SK-N-SH treated with all-trans-retinoic acid at 6 μM for 48 hours (cell line): ENCODE measurements at regions not wholly inside any gene's neighbourhood (a gene's known extent, or its start where the extent isn't known, plus 50 kb on each side); places are given as distances from the start of the nearest gene placed in this dataset.

Experiments
- ATAC-seq: fragments of 200-7000 bp; cut with Tn5 transposase; 3 replicates; pipeline ENCODE4 v1.9.1; 2020; ENCODE audit warnings: mild to moderate bottlenecking, moderate library complexity
- ARNTL ChIP-seq: fragments of 450-650 bp; formaldehyde crosslinking; IDR thresholded peaks from 2 replicates; pipeline ENCODE4 v1.5.0; 2020; ENCODE audit warnings: low read depth, mild to moderate bottlenecking, moderate library complexity, borderline replicate concordance
- BACH2 ChIP-seq: fragments of 250-450 bp; sonication (Bioruptor Pico); IDR thresholded peaks from 2 replicates; pipeline ENCODE4 v1.9.0; 2021; ENCODE audit warnings: mild to moderate bottlenecking, borderline replicate concordance
- CREB5 ChIP-seq: fragments of 250-450 bp; sonication (Bioruptor Pico); IDR thresholded peaks from 2 replicates; pipeline ENCODE4 v1.5.1; 2020; ENCODE audit warnings: low read depth, mild to moderate bottlenecking, moderate library complexity
- CSRNP3 ChIP-seq: fragments of 250-450 bp; sonication (Bioruptor Pico); IDR thresholded peaks from 2 replicates; pipeline ENCODE4 v1.5.1; 2021; ENCODE audit warnings: mild to moderate bottlenecking, moderate library complexity
- ESRRG ChIP-seq: fragments of 250-450 bp; sonication (Bioruptor Pico); IDR thresholded peaks from 2 replicates; pipeline ENCODE4 v1.6.1; 2021; ENCODE audit warnings: mild to moderate bottlenecking
- GLIS3 ChIP-seq: fragments of 250-450 bp; sonication (Bioruptor Pico); IDR thresholded peaks from 2 replicates; pipeline ENCODE4 v1.5.0; 2020; ENCODE audit warnings: mild to moderate bottlenecking, moderate library complexity
- OSR1 ChIP-seq: fragments of 250-450 bp; sonication (Bioruptor Pico); IDR thresholded peaks from 2 replicates; pipeline ENCODE4 v1.8.0; 2022; ENCODE audit warnings: moderate library complexity, mild to moderate bottlenecking, inconsistent platforms
- PPARA ChIP-seq: fragments of 250-450 bp; sonication (Bioruptor Pico); IDR thresholded peaks from 2 replicates; pipeline ENCODE4 v1.5.0; 2020; ENCODE audit warnings: mild to moderate bottlenecking, borderline replicate concordance
- RARB ChIP-seq: fragments of 250-450 bp; sonication (Bioruptor Pico); IDR thresholded peaks from 2 replicates; pipeline ENCODE4 v1.8.0; 2021; ENCODE audit warnings: mild to moderate bottlenecking, moderate library complexity
- SNAI2 ChIP-seq: fragments of 250-450 bp; sonication (Bioruptor Pico); IDR thresholded peaks from 2 replicates; pipeline ENCODE4 v1.5.0; 2020; ENCODE audit warnings: mild to moderate bottlenecking, moderate library complexity
- TCF4 ChIP-seq: fragments of 250-450 bp; sonication (Bioruptor Pico); IDR thresholded peaks from 2 replicates; pipeline ENCODE4 v1.8.0; 2021; ENCODE audit warnings: mild to moderate bottlenecking, moderate library complexity, borderline replicate concordance
- TOX ChIP-seq: fragments of 250-450 bp; sonication (Bioruptor Pico); IDR thresholded peaks from 2 replicates; pipeline ENCODE4 v1.8.0; 2021; ENCODE audit warnings: mild to moderate bottlenecking, moderate library complexity, borderline replicate concordance
- ZC3H10 ChIP-seq: fragments of 250-450 bp; sonication (Bioruptor Pico); IDR thresholded peaks from 2 replicates; pipeline ENCODE4 v1.5.1; 2021; ENCODE audit warnings: mild to moderate bottlenecking, moderate library complexity
- ZFP3 ChIP-seq: fragments of 250-450 bp; sonication (Bioruptor Pico); IDR thresholded peaks from 2 replicates; pipeline ENCODE4 v1.5.0; 2020; ENCODE audit warnings: mild to moderate bottlenecking, moderate library complexity
- ZFP30 ChIP-seq: fragments of 450-650 bp; formaldehyde crosslinking; IDR thresholded peaks from 2 replicates; pipeline ENCODE4 v1.5.0; 2022; ENCODE audit warnings: mild to moderate bottlenecking, moderate library complexity
- ZNF565 ChIP-seq: fragments of 450-650 bp; formaldehyde crosslinking; conservative IDR thresholded peaks from 2 replicates; pipeline ENCODE4 v1.5.0; 2020; ENCODE audit warnings: low read depth, mild to moderate bottlenecking, moderate library complexity
- ZNF70 ChIP-seq: fragments of 450-650 bp; formaldehyde crosslinking; IDR thresholded peaks from 2 replicates; pipeline ENCODE4 v1.5.0; 2020; ENCODE audit warnings: mild to moderate bottlenecking, moderate library complexity
- ZNF8 ChIP-seq: fragments of 450-650 bp; formaldehyde crosslinking; IDR thresholded peaks from 2 replicates; pipeline ENCODE4 v1.5.0; 2020; ENCODE audit warnings: mild to moderate bottlenecking, moderate library complexity
- TF ChIP-seq, protein P1 (sequence below): fragments of 250-450 bp; sonication (Bioruptor Pico); IDR thresholded peaks from 2 replicates; pipeline ENCODE4 v1.5.0; 2020; ENCODE audit warnings: mild to moderate bottlenecking, moderate library complexity
- TF ChIP-seq, protein P2 (sequence below): fragments of 250-450 bp; sonication (Bioruptor Pico); IDR thresholded peaks from 2 replicates; pipeline ENCODE4 v1.8.0; 2021; ENCODE audit warnings: low read depth, mild to moderate bottlenecking, moderate library complexity, borderline replicate concordance

- TF ChIP-seq TCF4, result no peak
Observed at GRCh38 chr3:189419038-189419437, 212.2 kb upstream of the TP63 start (continued).

GRCh38 chr3:189419683-189420082 lies 211.5 kb upstream of the TP63 start:
- ATAC-seq, result no peak
- TF ChIP-seq CSRNP3 (CRISPR knock-in tag) (no peak), TCF4 (no peak), CREB5 (no peak), ZNF8 (CRISPR knock-in tag) (no peak), GLIS3 (CRISPR knock-in tag) (no peak), BACH2 (CRISPR knock-in tag) (no peak), ARNTL (CRISPR knock-in tag) (no peak), ZFP30 (CRISPR knock-in tag) (no peak), PPARA (CRISPR knock-in tag) (no peak), ZNF70 (CRISPR knock-in tag) (no peak), ESRRG (CRISPR knock-in tag) (no peak), ZNF565 (CRISPR knock-in tag) (no peak), RARB (no peak), ZC3H10 (CRISPR knock-in tag) (no peak), TOX (CRISPR knock-in tag) (no peak), ZFP3 (CRISPR knock-in tag) (no peak), OSR1 (CRISPR knock-in tag) (no peak), SNAI2 (CRISPR knock-in tag) (no peak)
- TF ChIP-seq, protein P1, sequence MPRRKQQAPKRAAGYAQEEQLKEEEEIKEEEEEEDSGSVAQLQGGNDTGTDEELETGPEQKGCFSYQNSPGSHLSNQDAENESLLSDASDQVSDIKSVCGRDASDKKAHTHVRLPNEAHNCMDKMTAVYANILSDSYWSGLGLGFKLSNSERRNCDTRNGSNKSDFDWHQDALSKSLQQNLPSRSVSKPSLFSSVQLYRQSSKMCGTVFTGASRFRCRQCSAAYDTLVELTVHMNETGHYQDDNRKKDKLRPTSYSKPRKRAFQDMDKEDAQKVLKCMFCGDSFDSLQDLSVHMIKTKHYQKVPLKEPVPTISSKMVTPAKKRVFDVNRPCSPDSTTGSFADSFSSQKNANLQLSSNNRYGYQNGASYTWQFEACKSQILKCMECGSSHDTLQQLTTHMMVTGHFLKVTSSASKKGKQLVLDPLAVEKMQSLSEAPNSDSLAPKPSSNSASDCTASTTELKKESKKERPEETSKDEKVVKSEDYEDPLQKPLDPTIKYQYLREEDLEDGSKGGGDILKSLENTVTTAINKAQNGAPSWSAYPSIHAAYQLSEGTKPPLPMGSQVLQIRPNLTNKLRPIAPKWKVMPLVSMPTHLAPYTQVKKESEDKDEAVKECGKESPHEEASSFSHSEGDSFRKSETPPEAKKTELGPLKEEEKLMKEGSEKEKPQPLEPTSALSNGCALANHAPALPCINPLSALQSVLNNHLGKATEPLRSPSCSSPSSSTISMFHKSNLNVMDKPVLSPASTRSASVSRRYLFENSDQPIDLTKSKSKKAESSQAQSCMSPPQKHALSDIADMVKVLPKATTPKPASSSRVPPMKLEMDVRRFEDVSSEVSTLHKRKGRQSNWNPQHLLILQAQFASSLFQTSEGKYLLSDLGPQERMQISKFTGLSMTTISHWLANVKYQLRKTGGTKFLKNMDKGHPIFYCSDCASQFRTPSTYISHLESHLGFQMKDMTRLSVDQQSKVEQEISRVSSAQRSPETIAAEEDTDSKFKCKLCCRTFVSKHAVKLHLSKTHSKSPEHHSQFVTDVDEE (CRISPR knock-in tag), result no peak
- TF ChIP-seq, protein P2, sequence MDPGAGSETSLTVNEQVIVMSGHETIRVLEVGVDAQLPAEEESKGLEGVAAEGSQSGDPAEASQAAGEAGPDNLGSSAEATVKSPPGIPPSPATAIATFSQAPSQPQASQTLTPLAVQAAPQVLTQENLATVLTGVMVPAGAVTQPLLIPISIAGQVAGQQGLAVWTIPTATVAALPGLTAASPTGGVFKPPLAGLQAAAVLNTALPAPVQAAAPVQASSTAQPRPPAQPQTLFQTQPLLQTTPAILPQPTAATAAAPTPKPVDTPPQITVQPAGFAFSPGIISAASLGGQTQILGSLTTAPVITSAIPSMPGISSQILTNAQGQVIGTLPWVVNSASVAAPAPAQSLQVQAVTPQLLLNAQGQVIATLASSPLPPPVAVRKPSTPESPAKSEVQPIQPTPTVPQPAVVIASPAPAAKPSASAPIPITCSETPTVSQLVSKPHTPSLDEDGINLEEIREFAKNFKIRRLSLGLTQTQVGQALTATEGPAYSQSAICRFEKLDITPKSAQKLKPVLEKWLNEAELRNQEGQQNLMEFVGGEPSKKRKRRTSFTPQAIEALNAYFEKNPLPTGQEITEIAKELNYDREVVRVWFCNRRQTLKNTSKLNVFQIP, result no peak

- TF ChIP-seq ARNTL (CRISPR knock-in tag), result no peak
- TF ChIP-seq ZNF8 (CRISPR knock-in tag), result no peak
- TF ChIP-seq ZFP30 (CRISPR knock-in tag), result no peak
- TF ChIP-seq ZFP3 (CRISPR knock-in tag), result no peak
- TF ChIP-seq BACH2 (CRISPR knock-in tag), result no peak
- no peak for TF ChIP-seq SNAI2 (CRISPR knock-in tag)
- no peak for TF ChIP-seq RARB
- no peak for TF ChIP-seq PPARA (CRISPR knock-in tag)
- TF ChIP-seq CREB5, result no peak
- no peak for TF ChIP-seq TCF4
- ATAC-seq, result no peak
Observed at GRCh38 chr3:189424922-189425321, 206.3 kb upstream of the TP63 start.

DNA sequence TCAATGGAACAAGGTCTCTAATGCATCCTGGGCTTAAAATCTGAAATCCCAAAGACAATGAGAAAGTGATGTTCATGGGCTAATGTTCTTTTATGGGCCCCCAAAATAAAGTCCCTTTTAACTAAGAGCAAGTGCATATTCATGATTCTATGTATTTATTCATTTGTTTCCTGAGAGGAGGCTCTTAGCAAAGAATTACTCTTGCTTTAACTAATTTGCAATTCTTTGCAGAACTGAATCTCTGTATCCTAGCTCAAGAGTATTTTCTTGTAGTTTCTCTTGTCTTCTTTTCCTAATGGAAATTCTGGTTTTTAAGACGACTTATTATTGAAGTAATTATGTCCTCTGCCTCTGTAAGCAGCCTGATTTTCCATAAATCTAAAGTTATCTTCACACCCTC lies 202.2 kb upstream of the TP63 start:
- no peak for TF ChIP-seq BACH2 (CRISPR knock-in tag)
- no peak for ATAC-seq
